Glutamatergic neuron (in vitro differentiated cells): ENCODE measurements at regions not wholly inside any gene's neighbourhood (a gene's known extent, or its start where the extent isn't known, plus 50 kb on each side); places are given as distances from the start of the nearest gene placed in this dataset.

Source experiments
- DNase-seq: peaks from one replicate; pipeline ENCODE4 v3.0.0; 2022
- H3K27ac Mint-ChIP-seq: one replicate; pipeline ENCODE4 v1.8.0; 2020; ENCODE audit warnings: mild to moderate bottlenecking, mixed read lengths, inconsistent platforms; ENCODE audit not compliant: unreplicated experiment
- H3K27me3 Mint-ChIP-seq: one replicate; pipeline ENCODE4 v1.8.0; 2020; ENCODE audit warnings: mild to moderate bottlenecking, moderate library complexity, mixed read lengths, inconsistent platforms; ENCODE audit not compliant: unreplicated experiment
- H3K36me3 Mint-ChIP-seq: one replicate; pipeline ENCODE4 v1.8.0; 2020; ENCODE audit warnings: mild to moderate bottlenecking, mixed read lengths, inconsistent platforms; ENCODE audit not compliant: unreplicated experiment
- H3K4me1 Mint-ChIP-seq: one replicate; pipeline ENCODE4 v1.8.0; 2020; ENCODE audit warnings: mild to moderate bottlenecking, low read depth, mixed read lengths, inconsistent platforms; ENCODE audit not compliant: unreplicated experiment
- H3K4me3 Mint-ChIP-seq: one replicate; pipeline ENCODE4 v1.8.0; 2020; ENCODE audit warnings: mild to moderate bottlenecking, mixed read lengths, inconsistent platforms; ENCODE audit not compliant: unreplicated experiment
- H3K9me3 Mint-ChIP-seq: one replicate; pipeline ENCODE4 v1.8.0; 2020; ENCODE audit warnings: mild to moderate bottlenecking, moderate library complexity, mixed read lengths, inconsistent platforms; ENCODE audit not compliant: unreplicated experiment
- TF ChIP-seq, protein P1 (sequence below): fragments of 200-600 bp; sonication (generic); IDR thresholded peaks from one replicate; pipeline ENCODE4 v1.5.0; 2021; ENCODE audit not compliant: partially characterized antibody, unreplicated experiment

DNA sequence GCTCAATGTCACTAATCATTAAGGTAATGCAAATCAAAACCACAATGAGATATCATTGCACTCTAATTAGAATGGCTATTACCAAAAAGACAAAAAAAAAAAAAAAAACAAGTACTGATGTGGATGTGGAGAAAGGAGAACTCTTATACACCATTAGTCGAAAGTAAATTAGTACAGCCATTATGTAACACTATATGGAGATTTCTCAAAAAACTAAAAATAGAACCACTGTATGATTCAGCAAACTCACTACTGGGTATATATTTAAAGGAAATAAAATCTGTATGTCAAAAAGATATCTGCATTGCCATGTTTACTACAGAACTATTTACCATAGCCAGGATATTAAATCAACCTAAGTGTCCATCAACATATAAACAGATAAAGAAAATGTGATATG, 265.4 kb upstream of the ARHGAP20 start:
- Mint-ChIP-seq H3K4me1 (no peaks in the 10 kb centered on the region), H3K4me3 (no peak overlapping the region), H3K27me3 (no peaks in the 10 kb centered on the region), H3K9me3 (no peaks in the 10 kb centered on the region), H3K36me3 (no peaks in the 10 kb centered on the region), H3K27ac (no peak overlapping the region)
- DNase-seq: no peak
- TF ChIP-seq, protein P1, sequence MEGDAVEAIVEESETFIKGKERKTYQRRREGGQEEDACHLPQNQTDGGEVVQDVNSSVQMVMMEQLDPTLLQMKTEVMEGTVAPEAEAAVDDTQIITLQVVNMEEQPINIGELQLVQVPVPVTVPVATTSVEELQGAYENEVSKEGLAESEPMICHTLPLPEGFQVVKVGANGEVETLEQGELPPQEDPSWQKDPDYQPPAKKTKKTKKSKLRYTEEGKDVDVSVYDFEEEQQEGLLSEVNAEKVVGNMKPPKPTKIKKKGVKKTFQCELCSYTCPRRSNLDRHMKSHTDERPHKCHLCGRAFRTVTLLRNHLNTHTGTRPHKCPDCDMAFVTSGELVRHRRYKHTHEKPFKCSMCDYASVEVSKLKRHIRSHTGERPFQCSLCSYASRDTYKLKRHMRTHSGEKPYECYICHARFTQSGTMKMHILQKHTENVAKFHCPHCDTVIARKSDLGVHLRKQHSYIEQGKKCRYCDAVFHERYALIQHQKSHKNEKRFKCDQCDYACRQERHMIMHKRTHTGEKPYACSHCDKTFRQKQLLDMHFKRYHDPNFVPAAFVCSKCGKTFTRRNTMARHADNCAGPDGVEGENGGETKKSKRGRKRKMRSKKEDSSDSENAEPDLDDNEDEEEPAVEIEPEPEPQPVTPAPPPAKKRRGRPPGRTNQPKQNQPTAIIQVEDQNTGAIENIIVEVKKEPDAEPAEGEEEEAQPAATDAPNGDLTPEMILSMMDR: no peak

DNA sequence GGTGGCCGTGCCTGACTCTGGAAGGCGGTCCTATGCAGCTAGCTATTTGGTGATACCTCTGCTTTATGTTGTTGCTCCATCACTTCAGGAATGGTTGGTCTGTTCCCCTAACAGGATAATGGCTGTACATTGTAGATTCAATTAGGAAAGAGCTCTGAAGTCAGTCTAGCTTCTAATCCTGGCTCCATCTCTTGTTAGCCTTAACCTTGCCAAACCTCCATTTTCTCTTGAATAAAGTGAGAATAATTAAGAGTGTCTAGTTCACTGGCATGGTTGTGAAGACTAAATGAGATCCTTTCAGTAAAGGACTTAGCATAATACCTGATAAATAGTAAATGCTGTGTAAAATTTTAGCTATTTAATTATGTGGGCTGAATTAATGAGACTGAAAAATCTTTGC, 262.5 kb upstream of the ARHGAP20 start:
- H3K4me1 Mint-ChIP-seq: no peaks in the 10 kb centered on the region
- H3K9me3 Mint-ChIP-seq: no peaks in the 10 kb centered on the region
- no peak overlapping the region for H3K27ac Mint-ChIP-seq
- TF ChIP-seq, protein P1: no peak
- no peaks in the 10 kb centered on the region for H3K27me3 Mint-ChIP-seq
- no peak for DNase-seq
- H3K4me3 Mint-ChIP-seq: no peak overlapping the region
- no peaks in the 10 kb centered on the region for H3K36me3 Mint-ChIP-seq

DNA sequence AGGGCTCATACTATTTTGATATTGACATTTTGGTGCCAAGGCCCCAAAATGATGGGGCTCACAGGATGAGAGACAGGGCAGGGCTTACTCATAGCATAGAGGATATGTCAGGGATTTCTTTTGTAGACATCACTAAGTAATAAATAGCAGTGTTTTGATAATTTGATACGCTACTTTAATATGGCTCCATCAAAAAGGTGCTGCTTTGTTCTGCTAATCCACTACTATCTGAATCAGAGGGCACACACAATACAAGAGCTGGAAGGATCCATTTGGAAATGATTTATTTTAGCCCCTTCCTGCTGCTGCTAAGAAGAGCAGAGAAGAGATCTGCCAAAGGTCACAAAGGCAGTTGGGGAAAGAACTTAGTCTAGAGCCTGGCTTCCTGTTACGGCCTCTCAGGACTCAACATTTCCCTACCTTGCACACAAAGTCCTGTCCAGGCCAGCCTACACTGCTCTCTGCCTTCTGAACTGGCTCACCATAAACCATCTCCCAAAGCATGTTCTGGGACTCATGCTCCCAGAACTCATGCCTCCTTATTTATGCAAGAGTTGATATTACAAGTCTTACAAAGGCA, 261.3 kb upstream of the ARHGAP20 start:
- H3K9me3 Mint-ChIP-seq: no peaks in the 10 kb centered on the region
- H3K4me1 Mint-ChIP-seq: no peaks in the 10 kb centered on the region
- H3K27me3 Mint-ChIP-seq: no peaks in the 10 kb centered on the region
- no peak overlapping the region for H3K4me3 Mint-ChIP-seq
- TF ChIP-seq, protein P1: no peak
- no peak overlapping the region for H3K27ac Mint-ChIP-seq
- no peak for DNase-seq
- H3K36me3 Mint-ChIP-seq: no peaks in the 10 kb centered on the region

DNA sequence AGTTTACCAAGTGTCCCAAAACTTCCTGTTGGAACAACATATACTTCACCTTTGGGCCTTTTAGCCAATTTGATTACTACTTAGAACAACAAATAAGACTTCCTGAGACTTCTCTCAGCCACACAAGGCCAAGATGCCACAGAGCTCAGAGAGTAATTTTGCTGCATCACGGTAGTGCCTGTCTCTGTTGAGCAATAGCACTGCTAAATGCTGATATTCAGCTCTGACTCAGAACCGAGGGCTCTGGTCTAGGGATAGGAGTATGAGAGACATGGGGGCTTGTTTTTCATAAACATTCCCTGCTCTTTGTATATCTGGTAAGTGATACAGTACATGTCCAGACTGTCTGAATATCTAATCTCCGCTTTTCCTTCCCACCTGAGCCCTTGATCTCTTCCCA, 260.4 kb upstream of the ARHGAP20 start:
- H3K27ac Mint-ChIP-seq: no peak overlapping the region
- no peaks in the 10 kb centered on the region for H3K27me3 Mint-ChIP-seq
- H3K4me1 Mint-ChIP-seq: no peaks in the 10 kb centered on the region
- no peaks in the 10 kb centered on the region for H3K36me3 Mint-ChIP-seq
- TF ChIP-seq, protein P1: no peak
- no peak for DNase-seq
- H3K9me3 Mint-ChIP-seq: no peaks in the 10 kb centered on the region
- H3K4me3 Mint-ChIP-seq: no peak overlapping the region

DNA sequence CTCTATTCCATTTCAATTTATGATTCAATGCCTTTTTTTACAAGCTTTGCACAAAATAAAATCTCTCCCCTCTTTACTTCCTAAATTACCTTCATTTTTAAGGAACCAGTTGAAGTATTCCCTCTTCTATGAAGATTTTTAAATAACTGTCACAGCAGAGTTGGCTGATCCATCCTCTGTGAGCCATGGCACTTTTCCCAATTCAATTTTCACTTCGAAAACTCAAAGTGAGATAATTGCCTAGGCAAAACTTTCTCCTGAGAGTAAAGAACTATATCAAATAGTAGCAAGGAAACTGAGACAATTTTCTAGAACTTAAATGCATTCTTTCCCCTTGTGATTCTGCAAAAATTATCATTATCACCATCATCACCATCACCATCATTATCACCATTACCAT, 259.9 kb upstream of the ARHGAP20 start:
- Mint-ChIP-seq H3K36me3 (no peaks in the 10 kb centered on the region), H3K4me3 (no peak overlapping the region), H3K9me3 (no peaks in the 10 kb centered on the region), H3K27ac (no peak overlapping the region), H3K27me3 (no peaks in the 10 kb centered on the region), H3K4me1 (no peaks in the 10 kb centered on the region)
- DNase-seq: no peak
- TF ChIP-seq, protein P1: no peak
